ENCODE measurements at regions not wholly inside any gene's neighbourhood (a gene's known extent, or its start where the extent isn't known, plus 50 kb on each side); places are given as distances from the start of the nearest gene placed in this dataset.

DNA sequence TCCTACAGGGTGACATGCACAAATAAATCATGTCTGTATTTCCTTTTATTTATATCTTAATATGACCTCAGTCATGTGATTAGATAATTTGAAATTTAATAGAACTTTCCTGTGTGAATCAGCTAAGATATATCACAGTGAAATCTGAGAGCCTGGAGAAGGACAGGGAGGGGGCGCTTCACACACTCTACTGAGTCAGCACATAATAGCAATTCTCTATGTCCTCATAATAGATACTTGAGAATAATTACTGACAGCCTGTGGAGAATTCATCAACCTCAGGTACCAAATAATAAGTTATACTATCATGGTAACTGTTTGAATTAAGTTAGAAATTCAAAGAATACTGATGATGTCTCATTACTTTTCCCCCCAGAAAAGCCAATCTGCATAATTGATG is 98.0 kb upstream of the SLC10A2 start:
- DNase-seq (ENCODE audit: low read depth) = no peak

DNA sequence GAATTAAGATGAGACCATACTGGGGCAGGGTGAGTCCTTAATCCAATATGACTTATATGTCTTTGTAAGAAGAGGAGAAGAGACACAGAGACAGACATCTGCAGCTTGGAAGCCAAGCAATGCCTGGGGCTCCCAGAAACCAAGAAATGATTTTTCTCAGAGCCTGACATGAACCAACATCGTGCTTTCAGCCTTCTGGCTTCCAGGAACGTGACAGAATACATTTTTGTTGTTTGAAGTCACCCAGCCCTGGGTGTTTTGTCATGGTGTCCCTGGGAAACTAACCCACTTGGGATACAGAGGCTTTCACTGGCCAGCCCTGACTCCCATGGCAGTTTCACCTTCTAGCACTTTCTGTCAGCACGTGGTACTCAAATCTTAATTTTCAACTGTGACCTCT is 95.3 kb upstream of the SLC10A2 start:
- no peak for DNase-seq (ENCODE audit: low read depth)

DNA sequence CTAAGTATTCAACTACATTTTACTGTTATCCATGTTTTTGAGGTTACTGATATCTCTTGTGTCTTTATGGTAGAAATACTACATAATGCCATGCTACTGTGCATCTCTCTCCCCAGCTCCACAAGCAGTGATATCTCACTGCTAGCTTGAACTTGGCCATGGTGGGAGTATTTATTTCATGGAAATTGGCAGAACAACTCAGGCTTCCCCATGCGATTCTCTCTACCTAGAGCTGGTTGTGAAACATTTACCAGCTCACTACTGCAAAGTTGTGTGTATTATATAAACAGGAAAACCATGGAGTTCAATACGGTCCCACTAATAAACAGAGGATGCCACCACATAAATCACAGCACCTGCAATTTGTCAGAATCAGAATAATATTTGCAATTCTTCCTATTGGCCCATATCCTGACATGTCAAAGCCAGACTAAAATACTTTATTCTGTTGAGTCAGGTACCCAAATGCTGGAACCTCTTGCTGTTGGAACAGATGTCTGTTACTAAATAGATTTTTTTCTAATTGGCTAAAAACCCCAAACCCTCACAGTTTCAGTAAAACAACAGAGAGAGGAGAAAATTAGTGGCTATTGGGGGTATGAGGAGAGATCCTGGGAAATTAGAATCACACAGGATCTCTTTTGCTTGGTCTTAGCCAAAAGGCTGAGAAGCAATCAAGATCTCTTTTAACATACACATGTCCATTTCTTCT is 91.4 kb upstream of the SLC10A2 start:
- DNase-seq (ENCODE audit: low read depth) = no peak

DNA sequence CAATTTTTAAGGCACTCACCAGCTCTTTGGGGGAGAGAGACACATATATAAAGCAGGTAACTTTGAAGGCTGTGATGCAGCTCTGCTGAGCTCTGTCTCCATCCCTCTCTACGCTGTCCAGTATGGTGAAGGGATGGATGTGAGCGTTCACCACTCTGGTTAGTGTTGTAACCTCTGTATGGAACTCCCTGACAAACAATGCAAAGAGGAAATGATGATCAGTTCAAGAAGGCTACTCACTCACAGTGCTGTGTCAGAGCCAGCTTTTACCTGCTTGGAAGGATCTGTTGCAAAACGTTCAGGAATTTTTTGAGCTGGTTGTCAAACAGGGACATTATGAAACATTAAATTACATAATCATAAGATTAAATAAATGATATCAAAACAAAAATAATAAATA is 90.8 kb upstream of the SLC10A2 start:
- DNase-seq (ENCODE audit: low read depth) = no peak

- no peak for DNase-seq (ENCODE audit: low read depth)
Measured at GRCh38 chr13:103156346-103156998, 90.3 kb upstream of the SLC10A2 start.

DNA sequence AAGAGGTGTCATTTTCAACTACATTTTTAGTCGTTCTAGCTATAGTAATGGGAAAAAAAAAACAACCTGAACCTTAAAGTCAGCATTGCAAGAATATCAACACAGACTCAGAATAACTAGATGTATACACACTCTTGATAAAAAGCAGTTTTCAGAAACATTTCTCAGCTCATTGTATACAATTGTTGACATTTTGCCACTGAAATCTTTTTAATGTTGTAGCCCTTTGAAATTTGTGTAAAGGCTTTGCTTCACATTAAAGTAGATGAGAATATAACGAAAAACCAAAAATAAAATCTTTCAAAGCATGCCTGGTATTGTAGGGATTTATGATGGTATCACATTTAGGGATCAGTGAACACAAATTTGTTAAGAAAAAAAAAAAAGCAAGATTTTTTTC is 87.2 kb upstream of the SLC10A2 start:
- DNase-seq (ENCODE audit: low read depth) = no peak

DNA sequence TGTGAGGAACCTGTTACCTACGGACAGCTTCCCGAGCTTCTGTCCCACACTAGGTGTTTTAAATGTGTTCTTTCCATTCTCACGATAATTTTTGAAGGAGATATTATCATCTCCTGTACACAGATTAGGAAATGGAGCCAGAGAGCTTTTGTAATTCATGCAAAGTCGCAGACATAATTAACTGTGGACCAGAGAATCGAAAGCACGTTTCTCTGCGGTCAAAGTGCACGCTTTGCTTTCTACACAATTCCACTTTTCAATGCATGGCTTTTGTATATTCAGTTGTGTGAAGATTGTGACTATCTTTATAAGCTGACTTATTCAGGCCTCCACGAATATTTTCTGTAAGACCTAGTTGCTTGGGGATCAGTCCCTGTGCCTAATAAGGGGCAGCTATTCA is 81.7 kb upstream of the SLC10A2 start:
- no peak for DNase-seq (ENCODE audit: low read depth)

GRCh38 chr13:103145442-103145841 is 79.2 kb upstream of the SLC10A2 start:
- no peak for DNase-seq (ENCODE audit: low read depth)

GRCh38 chr13:103143432-103143831 is 77.2 kb upstream of the SLC10A2 start:
- DNase-seq (ENCODE audit: low read depth) = no peak

DNA sequence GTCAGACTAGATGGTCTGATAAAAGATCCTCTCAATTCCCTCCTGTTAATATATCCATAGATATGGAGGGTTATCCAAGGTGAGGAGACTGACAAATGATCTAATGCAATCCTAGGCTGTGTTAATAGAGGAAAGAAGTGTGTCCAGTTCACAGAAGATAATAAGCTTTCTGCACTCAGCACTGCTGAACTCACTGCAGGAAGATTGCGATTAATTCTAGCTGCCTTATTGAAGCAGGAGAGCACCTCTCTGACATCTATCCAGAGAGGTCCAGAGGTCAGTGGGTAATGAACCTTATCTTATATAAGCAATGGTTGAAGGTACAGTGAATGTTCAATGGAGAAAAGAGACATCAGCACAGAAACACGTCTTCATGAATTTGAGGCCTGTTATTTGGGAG is 75.9 kb upstream of the SLC10A2 start:
- DNase-seq (ENCODE audit: low read depth) = no peak

GRCh38 chr13:103140001-103140671 is 73.9 kb upstream of the SLC10A2 start:
- DNase-seq (ENCODE audit: low read depth) = no peak

DNA sequence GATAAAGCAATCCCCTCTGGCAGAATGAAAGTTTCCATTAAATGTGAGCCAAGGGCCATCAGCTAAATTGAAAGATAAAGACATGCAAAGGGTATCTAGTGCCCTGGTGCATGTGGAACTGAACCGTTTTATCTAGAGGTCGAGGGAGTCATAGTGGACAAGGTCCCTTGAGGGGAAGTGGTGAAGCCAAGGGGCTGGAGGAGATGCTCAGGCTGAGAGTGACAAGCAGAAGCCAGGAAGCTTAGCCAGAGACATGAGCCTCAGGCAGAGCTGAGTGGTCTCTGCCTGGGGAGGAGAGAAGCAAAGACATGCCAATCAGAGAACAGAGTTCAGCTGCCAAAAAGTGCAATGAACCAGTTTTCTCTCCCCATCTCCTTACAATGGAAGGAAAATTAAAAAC is 68.1 kb upstream of the SLC10A2 start:
- no peak for DNase-seq (ENCODE audit: low read depth)

- no peak for DNase-seq (ENCODE audit: low read depth)
Measured at GRCh38 chr13:103133556-103133955, 67.3 kb upstream of the SLC10A2 start.

DNA sequence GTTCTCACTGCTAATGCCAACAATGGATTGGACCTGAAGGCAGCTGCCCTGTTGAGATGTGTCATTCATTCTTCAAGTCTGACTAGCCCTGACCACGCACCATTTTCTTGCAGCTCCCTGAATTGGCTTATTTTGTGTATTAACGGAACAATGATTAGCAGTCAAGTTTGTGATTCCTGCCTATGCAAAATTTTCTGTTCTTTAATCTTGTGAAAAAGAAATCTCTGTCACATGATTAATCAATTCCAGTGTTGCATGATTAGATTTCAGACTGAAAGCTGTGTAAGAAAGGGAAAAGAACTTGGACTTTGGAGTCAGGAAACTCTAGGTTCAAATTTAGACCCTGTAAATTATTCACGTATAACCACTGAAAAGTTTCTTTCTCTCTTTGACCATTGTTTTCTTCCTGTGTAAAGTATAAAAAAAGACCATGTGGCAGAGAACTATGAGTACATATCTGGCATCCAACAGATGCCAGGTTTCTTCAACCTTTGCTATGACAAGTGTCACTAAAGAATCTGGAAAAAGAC is 64.5 kb upstream of the SLC10A2 start:
- no peak for DNase-seq (ENCODE audit: low read depth)

DNA sequence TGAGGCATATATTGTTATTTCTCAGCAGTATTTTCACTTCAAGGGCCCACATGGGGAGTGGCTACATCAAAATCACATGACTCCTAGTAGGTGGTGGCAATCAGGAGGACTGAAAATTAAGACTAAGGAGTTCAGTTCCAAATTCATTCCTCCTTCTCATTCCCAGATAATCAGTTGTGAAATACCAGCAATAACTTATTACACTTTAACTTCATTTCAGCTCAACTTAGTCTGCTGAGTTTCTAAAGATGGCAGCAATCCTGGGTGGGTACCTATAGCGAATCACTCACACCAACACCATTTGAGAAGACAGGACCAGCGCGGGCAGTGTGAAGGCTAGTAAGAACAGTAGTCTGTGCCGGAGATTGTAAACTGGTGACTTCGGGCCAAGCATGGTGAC is 63.9 kb upstream of the SLC10A2 start:
- no peak for DNase-seq (ENCODE audit: low read depth)

Data from forelimb muscle (tissue), 1 donor.